ENCODE measurements at regions not wholly inside any gene's neighbourhood (a gene's known extent, or its start where the extent isn't known, plus 50 kb on each side); places are given as distances from the start of the nearest gene placed in this dataset.

DNA sequence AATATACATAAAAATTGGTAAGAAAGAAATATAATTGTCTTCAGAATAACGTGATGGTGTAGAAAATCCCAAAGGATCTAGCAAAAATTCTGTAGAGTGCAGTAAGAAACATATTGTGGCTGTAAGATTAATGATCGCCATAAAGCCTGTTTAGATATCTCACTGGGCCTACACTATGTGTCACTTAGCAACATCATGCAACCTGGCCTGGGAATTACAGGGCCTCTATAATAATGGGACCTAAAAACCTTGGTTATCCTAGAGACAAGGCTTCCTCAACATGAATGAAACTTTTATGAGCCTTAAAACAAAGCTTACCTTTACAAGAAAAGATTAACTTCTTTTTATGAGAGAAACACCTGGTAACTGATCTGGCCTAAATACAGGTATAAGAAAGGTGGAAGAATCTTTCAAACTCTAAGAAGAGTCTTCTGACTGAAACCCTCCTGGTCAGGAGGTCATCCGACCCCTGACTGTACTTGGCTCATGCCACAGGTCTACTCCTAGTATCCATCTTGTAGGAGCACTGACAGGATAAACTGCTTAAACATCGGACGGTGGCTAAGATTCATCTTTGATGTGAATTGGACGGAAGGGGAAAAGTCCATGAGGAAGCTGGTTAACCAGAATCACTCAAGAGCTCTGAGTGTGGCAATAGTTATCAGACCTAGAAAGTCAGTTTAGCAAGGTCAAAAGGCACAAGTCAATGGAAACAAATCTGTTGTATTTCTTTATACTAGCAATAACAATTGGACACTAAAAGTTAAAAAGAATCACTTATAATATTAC lies 1155.1 kb upstream of the SORCS1 start:
- TF ChIP-seq, protein P1, sequence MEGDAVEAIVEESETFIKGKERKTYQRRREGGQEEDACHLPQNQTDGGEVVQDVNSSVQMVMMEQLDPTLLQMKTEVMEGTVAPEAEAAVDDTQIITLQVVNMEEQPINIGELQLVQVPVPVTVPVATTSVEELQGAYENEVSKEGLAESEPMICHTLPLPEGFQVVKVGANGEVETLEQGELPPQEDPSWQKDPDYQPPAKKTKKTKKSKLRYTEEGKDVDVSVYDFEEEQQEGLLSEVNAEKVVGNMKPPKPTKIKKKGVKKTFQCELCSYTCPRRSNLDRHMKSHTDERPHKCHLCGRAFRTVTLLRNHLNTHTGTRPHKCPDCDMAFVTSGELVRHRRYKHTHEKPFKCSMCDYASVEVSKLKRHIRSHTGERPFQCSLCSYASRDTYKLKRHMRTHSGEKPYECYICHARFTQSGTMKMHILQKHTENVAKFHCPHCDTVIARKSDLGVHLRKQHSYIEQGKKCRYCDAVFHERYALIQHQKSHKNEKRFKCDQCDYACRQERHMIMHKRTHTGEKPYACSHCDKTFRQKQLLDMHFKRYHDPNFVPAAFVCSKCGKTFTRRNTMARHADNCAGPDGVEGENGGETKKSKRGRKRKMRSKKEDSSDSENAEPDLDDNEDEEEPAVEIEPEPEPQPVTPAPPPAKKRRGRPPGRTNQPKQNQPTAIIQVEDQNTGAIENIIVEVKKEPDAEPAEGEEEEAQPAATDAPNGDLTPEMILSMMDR (IDR thresholded peaks at IDR 0.05), result no peak
- TF ChIP-seq POLR2A (IDR thresholded peaks at IDR 0.05), result no peak

Measured in ovary (tissue), 3 donors.